ENCODE measurements at regions not wholly inside any gene's neighbourhood (a gene's known extent, or its start where the extent isn't known, plus 50 kb on each side); places are given as distances from the start of the nearest gene placed in this dataset.

DNA sequence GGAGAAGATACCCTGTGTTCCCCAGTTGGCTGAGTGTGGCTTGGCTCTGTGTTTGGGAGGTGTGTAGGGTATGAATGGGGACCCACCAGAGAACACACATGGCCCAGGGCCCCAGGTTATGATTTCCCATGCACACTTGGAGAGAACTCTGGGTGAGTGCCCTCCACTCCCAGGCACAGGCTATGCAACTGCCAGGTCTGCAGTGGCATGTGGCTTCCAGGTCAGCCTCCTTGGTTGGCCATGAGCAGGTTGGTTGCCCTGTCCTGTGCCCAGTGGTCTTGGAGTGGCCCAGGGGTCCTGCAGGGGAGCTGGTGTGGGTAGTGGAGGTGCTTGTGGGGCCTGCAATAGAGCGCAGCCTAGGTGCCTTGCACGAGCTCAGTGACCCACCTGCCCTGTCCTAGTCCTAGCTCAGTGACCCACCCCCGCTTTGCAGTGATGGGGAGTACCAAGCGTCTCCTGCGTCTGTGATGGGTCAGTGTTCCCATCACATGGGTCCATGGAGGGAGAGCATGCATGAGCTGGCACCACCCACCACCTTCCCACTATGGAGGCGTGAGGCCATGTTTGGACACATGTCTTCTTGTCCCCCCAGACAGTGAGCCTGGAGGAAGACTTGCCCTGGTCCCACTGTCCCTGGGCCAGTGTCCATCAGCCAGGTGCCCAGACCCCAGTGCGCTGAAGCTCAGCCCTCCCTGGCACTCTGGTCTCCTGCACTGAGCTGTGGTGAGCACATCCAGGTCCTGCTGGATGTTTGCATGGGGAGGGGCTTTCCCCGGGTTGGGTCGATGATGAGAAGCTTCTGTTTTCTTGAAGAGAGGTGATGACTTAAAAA lies 217.3 kb downstream of the SNRPN start (continued):
- TF ChIP-seq RFX5 (IDR thresholded peaks at IDR 0.05; ENCODE audit: borderline replicate concordance, low read depth, low read length): no peak
- no peak for TF ChIP-seq SIRT6 (IDR thresholded peaks at IDR 0.05; ENCODE audit: low read length)
- no peak for TF ChIP-seq RNF2 (IDR thresholded peaks at IDR 0.05; ENCODE audit: borderline replicate concordance, low read depth, low read length, missing control alignments, poor library complexity, severe bottlenecking)
- TF ChIP-seq, protein P1, sequence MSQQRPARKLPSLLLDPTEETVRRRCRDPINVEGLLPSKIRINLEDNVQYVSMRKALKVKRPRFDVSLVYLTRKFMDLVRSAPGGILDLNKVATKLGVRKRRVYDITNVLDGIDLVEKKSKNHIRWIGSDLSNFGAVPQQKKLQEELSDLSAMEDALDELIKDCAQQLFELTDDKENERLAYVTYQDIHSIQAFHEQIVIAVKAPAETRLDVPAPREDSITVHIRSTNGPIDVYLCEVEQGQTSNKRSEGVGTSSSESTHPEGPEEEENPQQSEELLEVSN (IDR thresholded peaks at IDR 0.05): no peak
- no peak for TF ChIP-seq BCL11A (IDR thresholded peaks at IDR 0.05; ENCODE audit: low read depth in 2 of 2, low read length in 2 of 2)
- no peak for TF ChIP-seq TAF1 (IDR thresholded peaks at IDR 0.05; ENCODE audit: low read depth, low read length)
- TF ChIP-seq SP1 (IDR thresholded peaks at IDR 0.05; ENCODE audit: low read depth, low read length): no peak
- no peak for TF ChIP-seq GABPA (IDR thresholded peaks at IDR 0.05; ENCODE audit: borderline replicate concordance, insufficient read depth, low read length)
- TF ChIP-seq SAP30 (IDR thresholded peaks at IDR 0.05; ENCODE audit: insufficient read depth, insufficient replicate concordance, low read length): no peak
- TF ChIP-seq TCF12 (IDR thresholded peaks at IDR 0.05; ENCODE audit: low read depth, low read length): no peak
- TF ChIP-seq, protein P2, sequence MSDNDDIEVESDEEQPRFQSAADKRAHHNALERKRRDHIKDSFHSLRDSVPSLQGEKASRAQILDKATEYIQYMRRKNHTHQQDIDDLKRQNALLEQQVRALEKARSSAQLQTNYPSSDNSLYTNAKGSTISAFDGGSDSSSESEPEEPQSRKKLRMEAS (IDR thresholded peaks at IDR 0.05): no peak
